ENCODE measurements at regions not wholly inside any gene's neighbourhood (a gene's known extent, or its start where the extent isn't known, plus 50 kb on each side); places are given as distances from the start of the nearest gene placed in this dataset.

DNA sequence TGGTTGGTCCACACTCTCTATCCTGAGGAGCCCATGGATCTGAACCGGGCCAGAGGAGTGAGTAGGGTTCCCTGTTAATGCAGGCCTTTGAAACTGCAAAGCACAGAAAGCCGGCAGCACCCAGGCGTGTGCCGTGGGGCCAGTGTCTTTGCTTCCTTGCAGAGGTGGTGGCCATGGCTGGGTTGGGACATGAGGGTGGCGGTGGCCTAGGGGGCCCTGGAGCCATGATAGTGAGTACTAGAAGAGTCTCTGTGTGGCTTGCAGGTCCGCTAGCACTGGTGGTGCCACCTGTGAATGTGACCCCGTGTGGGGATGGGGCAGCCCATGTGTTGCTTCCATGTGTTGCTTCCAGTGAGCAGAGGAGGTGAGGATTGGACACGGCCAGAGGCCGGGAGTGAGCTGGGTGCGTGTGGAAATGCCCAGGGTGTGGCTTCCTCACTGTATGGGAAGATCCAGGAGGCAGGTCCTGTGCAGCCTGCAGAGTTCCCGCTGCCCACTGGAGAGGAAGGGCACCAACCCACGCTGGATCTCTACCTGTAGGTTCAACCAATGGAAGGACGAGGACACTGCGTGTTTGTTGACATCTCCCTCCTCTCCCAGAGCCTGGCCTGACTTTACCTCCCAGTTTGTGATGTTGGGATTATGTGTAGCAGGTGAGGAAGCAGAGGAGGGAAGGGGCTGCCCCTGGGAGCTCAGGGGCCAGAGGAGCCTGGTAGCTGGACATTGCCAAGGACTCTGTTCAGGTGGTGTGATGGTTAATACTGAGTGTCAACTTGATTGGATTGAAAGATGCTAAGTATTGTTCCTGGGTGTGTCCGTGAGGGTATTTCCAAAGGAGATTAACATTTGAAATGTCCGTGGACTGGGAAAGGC lies 796.6 kb downstream of the TBC1D22A start:
- no peak for DNase-seq (ENCODE audit: low read depth in 2 of 3, low spot score in 2 of 3)

DNA sequence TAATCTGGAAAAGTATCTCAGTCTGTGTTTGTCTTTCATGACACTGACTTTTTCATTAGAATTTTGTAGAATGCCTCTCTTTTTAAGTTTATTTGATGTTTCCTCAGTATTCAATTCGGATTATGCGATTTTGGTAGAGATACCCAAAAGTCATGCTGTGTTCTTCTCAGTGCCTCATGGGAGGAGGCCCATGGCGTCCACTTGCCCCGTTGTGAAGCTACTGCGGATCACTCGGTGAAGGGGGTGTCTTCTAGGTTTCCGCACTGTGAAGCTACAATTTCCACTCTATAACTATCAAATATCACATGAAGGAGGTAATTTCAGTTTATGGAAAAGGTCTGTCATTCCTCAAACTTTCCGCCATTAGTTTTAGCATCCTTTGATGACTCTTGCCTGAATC lies 794.0 kb downstream of the TBC1D22A start:
- no peak for DNase-seq (ENCODE audit: low read depth in 2 of 3, low spot score in 2 of 3)

DNA sequence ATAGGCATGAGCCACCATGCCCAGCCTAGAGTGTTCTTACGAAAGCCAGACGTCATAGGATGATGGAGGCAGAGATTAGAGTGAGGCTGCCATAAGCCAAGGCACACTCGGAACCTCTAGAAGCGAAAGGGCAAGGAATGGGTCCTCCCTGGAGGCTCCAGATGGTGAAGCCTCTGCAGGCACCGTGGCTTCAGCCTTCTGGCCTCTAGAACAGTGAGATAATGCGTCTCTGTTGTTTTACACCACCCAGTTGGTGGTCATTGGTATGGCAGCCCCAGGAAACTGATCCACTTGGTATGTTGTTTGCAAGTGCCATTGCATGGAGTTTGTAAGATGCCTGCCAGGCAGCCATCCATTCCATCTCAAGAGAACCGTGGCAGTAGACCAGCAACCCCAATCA lies 791.0 kb downstream of the TBC1D22A start:
- DNase-seq (ENCODE audit: low read depth in 2 of 3, low spot score in 2 of 3): no peak

DNA sequence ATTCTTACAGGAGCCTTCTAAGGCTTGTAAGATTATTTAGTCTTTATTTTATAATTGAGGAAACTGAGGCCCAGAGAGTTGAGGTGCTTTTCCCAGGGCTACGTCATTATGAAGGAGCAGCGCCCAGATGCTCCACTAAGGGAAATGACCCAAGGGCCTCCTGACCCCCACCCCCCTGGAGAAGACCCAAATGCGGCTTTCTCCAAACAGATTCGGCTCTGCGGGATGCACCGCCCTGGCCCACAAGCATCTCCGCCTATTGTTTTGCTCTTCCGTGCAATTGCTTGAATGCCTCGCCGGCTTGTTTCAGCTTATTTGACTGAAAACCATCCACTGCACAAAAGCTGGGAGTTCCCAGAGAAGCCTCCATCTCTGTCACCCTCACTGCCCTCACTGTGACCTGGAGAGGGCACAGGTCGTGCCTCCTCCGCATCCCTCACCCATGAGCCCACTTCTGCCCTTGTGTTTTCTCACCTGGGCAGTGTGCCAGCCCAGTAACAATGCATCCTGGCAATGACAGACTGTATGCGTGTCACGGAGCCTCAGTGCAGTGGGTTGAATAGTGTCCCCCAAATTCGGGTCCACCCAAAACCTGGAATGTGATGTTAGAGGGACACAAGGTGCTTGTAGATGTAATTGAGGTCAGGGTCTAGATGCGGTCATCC lies 790.2 kb downstream of the TBC1D22A start:
- no peak for DNase-seq (ENCODE audit: low read depth in 2 of 3, low spot score in 2 of 3)

DNA sequence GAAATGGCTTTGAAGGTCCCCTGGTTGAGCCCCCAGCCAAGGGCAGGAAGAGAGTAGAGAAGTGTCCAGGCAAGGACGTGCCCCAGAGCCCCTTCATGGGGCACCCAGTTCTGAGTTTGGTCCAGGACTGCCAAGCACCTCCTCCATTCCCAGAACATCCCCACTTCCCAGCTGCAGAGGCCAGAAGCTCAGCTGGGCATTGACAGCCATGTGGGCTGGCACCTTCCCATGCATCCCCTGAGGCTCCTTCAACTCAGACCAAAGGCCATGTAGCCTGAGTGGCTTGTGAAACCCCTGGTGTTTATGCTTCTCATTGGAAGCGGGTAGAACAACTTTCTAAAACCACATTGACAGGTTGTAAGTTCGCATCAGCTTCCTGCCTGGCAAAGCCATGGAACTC lies 789.6 kb downstream of the TBC1D22A start:
- DNase-seq (ENCODE audit: low read depth in 2 of 3, low spot score in 2 of 3): no peak

DNA sequence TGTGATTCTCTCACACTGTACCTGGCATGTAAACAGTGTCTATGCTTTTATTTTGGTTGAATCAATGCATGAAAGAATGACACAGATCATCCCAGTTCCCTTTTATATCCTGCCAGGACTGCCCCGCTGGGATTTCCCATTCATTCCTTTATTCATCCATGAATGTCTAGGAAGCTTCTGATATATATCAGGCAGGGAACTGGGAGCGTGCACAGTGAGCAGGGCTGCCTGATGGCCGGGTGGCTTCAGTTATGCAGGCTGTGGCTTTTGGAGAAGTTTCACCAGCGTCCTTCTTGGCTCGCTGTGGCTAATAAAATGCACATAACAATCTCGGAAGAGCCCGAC lies 789.0 kb downstream of the TBC1D22A start:
- DNase-seq (ENCODE audit: low read depth in 2 of 3, low spot score in 2 of 3): no peak

DNA sequence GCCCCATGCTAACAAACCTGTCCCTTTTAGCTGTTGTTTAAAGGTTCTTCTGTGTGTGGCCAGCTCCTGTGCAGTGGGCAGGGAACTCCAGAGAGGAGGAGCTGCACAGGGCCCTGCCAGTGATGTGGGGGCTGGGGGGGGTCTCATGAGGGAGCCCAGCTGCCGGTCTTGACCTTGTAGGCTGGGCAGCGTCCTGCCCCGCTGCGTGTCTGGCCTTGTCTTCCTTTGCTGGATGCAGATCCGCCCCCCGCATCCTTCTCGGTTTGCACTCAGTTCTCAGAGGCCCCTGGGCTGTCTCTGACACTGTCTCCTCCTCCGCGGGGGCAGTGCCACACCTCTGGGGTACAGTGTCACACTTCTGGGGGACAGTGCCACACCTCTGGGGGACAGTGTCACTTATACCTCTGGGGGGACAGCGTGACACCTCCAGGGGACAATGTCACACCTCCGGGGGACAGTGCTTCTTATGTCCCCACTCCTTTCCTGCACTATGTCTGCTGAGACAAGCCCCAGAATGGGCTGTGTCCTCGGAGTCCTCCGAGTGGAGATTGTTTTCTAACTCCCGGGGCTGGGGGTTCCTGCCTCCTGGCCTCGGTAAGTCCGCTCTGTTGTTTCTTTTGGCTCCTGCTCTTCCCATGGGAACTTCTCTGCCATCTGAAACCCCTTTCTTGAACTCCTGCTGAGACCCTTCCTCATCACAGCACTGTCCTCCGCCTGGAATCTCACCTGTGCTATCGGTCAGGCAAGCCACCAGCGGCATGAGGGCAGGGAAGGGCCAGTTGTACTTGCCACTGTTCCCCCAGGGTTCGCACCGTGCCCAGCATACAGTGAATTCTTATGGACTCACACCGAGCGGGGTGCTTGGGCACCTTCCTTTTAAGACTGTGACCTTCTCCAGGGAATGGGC lies 788.3 kb downstream of the TBC1D22A start:
- no peak for DNase-seq (ENCODE audit: low read depth in 2 of 3, low spot score in 2 of 3)

DNA sequence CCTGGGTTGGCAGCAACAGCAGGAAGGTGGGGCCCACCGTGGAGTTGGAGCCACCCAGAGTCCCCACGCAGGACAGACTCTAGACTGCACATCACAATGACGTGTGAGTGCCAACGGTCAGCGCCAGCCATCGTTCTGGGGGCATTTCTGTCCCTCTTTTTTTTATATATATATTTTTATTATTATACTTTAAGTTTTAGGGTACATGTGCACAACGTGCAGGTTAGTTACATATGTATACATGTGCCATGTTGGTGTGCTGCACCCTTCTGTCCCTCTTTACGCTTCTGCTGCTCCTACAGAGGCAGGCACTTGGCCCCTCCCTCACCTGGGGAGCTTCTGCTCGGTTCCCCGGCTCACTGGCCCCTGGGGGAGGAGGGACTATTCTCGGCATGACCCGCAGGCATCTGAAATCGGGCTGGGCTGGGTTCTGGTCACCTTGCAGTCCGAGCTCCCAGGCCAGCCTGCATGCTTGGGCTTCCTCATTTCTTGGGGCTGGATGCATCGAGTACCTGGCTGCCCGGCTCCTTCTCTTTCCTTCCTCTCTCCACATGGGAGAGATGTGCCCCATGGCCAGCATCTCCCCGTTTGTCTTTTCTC lies 787.4 kb downstream of the TBC1D22A start:
- DNase-seq (ENCODE audit: low read depth in 2 of 3, low spot score in 2 of 3): no peak

DNA sequence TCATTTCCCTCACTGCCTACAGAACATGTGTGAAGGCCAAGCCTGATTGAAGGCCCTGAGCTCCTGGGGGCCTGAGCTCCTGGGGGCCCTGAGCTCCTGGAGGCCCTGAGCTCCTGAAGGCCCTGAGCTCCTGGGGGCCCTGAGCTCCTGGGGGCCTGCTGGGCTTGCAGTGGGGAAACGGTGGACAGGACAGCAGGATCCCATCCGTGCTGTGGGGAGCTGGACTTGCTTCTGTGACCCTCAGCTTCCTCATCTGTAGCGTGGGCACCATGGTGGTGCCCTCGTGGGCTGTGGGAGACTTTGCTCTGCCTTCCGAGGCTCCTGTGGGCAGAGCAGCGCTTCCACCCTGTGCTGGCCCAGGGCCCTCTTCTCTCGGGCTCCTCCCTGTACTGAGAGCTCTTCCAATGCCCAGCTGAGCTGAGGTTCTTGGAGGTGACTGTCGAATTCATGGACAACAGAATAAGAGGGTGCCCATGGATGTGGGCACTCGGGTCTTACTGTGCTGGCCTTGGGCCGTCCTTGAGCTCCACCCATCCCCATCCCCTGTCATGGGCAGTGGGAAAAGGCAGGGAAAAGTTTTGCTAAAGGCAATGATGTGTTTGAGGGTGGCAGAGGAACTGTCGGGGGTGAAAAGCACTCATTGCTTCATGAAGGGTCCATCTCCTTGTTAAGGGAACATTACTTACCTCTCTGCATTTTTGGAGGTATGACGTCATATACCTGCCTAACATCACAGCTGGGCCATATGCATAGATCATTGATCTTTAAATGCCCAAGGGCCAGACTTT lies 786.7 kb downstream of the TBC1D22A start:
- no peak for DNase-seq (ENCODE audit: low read depth in 2 of 3, low spot score in 2 of 3)

DNA sequence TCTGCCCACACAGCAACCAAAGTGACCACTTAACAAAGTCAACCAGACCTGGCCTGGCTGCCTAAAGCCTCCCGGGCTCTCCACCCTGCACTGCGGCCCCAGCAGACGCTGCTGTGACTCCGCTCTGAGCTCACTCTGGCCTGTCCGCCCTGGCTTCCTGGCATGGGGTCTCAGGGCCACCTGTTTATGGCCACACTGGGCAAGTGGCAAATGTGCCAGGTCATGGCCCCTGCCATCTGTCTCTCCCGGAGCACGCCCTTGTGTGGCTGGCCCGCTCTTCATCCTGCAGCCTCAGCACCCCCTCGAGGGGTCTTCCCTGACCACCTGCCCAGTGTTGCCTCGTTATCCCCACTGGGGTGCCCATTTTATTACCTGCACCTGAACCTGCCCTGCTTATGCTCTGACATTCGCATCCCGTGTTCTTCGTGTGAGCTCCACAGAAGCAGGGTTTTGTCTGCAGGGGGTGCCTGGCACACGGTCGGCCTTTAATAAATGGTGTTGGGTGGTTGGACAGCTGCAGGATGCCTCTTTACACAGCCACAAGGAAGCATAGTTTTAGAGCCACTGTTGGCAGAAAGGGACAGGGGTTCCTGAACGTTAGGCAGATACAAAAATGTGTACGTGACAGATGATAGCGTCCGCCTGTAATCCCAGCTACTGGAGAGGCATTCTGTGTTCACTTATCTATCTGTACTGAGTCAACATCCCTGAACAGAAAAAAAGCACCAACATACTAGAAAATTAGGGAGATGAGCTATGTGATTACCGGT lies 785.6 kb downstream of the TBC1D22A start:
- DNase-seq (ENCODE audit: low read depth in 2 of 3, low spot score in 2 of 3): no peak

DNA sequence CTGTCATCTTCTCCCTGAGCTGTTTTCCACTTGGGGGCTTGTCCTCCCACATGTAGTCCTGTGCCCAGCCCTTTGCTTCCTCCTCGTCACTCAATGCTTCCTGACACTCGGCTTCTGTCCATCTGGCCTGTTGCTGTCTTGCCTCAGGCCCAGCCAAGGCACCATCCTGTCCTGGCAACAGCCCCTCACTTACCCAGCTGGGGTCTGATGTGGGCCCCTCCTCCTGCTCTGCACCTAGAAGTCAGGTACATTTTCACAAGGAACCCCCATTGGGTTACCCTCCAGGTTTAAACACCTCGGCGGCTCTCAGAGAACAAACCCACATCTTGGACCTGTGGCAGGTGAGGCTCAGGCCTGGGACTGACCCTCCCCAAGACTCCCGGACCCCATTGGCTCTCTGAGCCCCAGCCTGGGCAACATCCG lies 784.8 kb downstream of the TBC1D22A start:
- DNase-seq (ENCODE audit: low read depth in 2 of 3, low spot score in 2 of 3): no peak

DNA sequence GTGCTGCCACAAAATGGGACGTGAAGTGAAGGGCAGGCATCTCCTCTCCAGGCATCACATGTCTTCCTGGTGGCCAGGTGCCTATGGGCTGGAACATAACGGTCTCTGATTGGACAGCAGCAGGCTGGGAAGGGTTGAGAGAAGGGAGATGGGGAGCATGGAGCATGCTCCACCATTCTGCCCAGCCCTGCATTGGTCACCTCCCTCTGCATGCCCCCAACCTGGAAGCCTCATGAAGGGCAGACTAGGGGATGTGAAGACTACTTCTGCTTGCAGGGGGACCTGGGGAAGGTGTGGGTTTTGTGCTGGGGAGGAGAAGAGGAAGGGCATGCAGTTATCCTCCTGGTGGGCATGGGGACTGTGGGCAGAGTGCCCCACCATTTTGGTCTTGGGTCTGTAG lies 782.2 kb downstream of the TBC1D22A start:
- DNase-seq (ENCODE audit: low read depth in 2 of 3, low spot score in 2 of 3): no peak

DNA sequence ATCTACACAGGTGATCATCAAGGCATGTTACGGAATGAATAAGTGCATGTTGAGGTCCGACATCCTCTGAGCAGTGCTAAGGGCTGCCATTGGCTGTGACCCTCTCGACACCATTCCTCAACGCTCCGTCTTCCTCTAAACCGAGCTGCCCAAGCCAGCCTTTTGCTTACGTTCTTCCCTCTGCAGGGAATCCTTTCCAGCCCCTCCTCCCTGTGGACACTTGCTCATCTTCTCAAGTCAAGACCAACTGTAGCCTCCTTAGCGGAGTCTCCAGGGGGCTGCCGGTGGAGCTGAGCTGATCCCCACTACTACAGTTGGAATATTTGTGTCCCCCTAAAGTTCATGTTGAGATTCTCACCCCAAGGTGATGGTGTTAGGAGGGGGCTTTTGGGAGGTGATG lies 781.0 kb downstream of the TBC1D22A start:
- DNase-seq (ENCODE audit: low read depth in 2 of 3, low spot score in 2 of 3): no peak

DNA sequence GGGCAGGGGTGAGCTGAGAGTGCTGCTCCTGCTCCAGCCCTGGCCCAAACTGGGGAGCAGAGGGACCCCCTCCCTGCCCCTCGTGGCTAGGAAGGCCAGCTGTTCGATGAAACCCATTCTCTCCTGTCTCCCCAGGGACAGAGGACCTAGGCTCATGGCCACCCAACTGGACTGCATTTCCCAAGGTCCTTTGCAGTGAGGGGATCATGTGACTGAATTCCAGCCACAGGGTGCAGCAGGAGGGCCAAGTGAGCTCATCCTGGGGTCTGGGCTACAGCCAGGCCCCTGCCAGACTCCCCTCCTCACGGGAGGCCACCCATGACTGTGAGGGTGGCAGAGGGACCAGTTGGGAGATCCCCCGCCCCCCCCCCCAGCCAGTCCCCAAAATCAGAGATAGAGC lies 777.6 kb downstream of the TBC1D22A start:
- no peak for DNase-seq (ENCODE audit: low read depth in 2 of 3, low spot score in 2 of 3)

DNA sequence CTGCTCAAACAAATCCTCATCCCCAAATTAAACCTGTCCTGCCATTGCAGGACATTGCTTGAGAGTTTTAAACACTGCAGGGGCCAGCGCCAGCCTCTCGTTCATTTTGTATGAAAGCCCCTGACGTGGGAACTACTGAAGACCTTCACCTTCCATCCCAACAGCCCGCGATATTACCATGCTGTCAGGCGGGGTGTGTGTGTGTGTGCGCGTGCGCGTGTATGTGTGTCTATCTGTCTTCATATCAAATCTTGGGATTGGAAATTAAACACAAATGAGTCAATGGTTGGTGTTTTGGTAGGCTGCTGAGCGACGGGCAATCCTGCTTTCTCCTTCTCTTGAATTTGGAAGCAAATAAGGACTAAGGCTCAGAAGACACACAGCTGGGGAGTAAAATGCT lies 776.9 kb downstream of the TBC1D22A start:
- no peak for DNase-seq (ENCODE audit: low read depth in 2 of 3, low spot score in 2 of 3)

DNA sequence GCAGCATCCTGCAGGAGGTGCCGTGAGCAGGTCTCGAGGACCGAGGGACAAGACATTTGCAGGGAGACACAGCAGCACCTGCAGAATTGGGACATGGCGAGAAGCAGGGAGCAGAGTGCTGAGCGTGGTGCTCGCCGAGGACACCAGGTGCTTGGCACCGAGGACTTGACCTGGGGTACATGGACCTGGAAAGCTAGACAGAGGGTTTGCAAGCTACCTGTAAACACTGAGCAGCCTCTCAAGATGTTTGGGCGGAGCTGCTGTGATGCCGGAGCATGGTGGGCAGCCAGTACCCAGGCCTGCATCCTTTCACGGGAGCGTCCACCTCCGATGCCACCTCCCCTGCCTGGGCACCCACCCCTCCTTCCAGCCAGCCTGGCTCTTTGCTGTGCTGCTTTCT lies 773.2 kb downstream of the TBC1D22A start:
- no peak for DNase-seq (ENCODE audit: low read depth in 2 of 3, low spot score in 2 of 3)

DNA sequence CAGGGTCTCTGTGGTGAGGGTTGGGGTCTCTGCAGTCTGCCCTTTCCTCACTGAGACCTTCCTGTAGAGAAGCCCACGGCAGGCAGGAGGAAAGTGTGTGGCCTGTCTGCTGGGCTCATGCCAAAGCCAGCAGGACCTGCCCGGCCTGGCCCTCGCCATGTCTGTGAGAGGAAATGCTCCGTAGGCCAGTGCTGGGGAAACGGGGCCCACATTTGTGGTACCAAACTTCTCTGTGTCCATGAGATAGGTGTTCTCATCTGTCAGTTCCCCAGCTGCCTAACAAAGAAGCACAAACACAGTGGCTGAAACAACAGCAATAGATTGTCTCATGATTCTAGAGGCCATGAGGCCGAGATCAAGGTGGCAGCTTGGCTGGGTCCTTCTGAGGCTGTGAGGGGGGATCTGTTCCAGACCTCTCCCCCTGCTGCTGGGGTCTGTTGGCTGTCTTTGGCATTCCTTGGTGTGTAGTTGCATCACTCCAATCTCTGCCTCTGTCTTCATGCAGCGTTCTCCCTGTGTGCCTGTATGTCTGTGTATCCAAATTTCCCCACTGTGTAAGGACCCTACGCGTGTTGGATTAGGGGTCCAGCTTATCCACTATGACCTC lies 772.5 kb downstream of the TBC1D22A start:
- DNase-seq (ENCODE audit: low read depth in 2 of 3, low spot score in 2 of 3): no peak

DNA sequence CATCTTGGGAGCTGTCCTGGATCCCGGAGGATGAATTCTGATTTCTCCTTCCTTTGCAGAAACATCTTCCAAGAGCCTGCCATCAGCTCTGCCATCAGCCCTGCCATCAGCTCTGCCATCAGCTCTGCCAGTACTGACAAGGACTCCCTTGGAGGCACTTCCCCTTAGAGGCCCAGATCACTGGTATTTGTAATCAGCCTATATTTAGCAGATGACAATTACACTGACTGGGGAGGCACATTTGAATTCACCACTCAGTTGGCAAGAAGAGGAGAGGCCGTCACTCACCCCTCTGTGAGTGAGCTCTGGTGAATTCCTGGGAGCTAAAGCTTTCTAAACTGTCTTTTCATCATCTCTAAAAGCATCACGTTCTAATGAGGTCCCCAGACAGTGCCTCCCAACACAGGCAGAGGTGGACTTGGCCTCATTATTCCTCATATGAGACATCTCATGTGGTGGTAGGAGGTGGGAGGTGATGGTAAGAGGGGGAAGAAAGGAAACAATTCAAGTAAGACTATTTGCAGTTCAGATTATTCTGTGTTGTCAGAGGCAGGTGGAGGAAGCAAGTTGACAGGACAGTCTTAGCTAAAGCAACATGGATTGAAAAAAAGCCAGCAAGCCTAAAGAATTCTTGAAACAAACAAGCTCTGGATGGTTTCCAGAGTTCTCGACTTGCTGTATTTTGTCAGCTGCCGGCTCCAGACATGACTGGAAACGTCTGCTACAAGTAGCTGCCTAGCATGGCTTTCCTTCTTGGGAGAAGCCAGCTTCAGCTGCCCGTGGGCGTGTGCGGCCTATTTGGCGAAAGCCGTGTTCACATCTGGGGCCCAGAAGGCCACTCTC lies 771.7 kb downstream of the TBC1D22A start:
- DNase-seq (ENCODE audit: low read depth in 2 of 3, low spot score in 2 of 3): no peak

Measured in hematopoietic multipotent progenitor cell (in vitro differentiated cells).